ENCODE measurements at regions not wholly inside any gene's neighbourhood (a gene's known extent, or its start where the extent isn't known, plus 50 kb on each side); places are given as distances from the start of the nearest gene placed in this dataset.
"Not testable (repeated sequence)": the region's sequence is repeated elsewhere in the genome, so short reads cannot be mapped to it uniquely, and the experiment has no call there.

DNA sequence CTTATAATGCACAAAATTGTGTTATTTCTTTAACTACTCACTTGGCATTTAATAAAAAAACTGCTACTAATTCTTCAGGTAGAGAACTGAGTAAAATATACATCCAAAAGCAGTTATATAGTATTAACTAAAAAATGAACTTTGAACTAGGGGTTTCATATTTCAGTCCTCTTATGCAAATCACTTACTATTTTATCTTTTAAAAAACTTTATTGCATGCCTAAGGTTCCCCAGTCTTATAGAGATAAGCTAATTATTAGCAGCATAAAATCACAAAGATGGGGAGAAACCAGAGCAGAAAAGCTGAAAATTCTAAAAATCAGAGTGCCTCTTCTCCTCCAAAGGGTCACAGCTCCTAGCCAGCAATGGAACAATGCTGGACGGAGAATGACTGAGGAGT, 228.0 kb downstream of the CALCRL start:
- no peaks in the 10 kb centered on the region for H3K9me3 Mint-ChIP-seq
- no peak overlapping the region for H3K4me3 Mint-ChIP-seq
- H3K27ac Mint-ChIP-seq = no peak overlapping the region
- no peaks in the 10 kb centered on the region for H3K4me1 Mint-ChIP-seq
- no peak for ATAC-seq (replicated peaks)
- no peaks in the 10 kb centered on the region for H3K27me3 Mint-ChIP-seq
- no peaks in the 10 kb centered on the region for H3K36me3 Mint-ChIP-seq (ENCODE audit: low read depth)

DNA sequence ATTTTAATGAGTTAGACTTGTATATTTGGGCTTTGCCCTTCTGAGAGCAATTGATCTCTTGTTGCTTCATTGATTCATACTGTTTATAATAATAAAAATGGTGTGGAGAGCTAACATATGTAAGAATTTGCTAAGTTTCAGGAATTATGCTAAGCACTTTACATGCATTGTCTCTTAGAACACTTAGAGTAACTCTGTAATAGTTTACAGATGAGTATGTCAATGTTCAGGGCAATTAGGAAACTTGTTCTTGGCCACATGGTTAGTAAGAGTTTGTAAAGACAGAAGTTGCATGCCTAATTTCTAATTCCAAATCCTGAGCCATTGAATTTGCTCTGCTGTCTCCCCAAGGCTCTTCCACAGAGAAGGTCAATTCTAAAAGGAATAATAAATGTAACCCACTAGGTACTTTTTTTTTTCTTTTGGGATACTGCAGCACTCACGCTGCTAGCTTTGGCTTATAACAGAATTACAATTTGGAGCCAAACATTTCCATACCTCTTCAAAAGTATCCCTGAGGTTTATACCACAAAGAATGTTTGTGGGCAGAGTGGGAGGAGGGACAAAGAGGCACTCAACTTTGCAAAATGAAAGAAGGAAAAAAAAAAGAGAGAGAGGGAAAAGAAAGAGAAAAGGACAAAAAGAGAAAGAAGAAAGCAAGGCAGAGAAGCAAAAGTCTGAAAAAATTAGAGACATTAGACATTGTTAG, 232.4 kb downstream of the CALCRL start:
- Mint-ChIP-seq H3K4me3 (no peak overlapping the region), H3K9me3 (peaks cover 5% of the 10 kb centered on the region), H3K4me1 (no peaks in the 10 kb centered on the region), H3K36me3 (ENCODE audit: low read depth) (no peaks in the 10 kb centered on the region), H3K27me3 (no peaks in the 10 kb centered on the region), H3K27ac (no peak overlapping the region)
- ATAC-seq (replicated peaks) = no peak

- no peaks in the 10 kb centered on the region for H3K27me3 Mint-ChIP-seq
- no peak for ATAC-seq (replicated peaks)
- no peaks in the 10 kb centered on the region for H3K36me3 Mint-ChIP-seq (ENCODE audit: low read depth)
- no peaks in the 10 kb centered on the region for H3K4me1 Mint-ChIP-seq
- H3K9me3 Mint-ChIP-seq = peaks cover 5% of the 10 kb centered on the region
- H3K27ac Mint-ChIP-seq = no peak overlapping the region
- no peak overlapping the region for H3K4me3 Mint-ChIP-seq
Measured at GRCh38 chr2:187214306-187214705, 233.7 kb downstream of the CALCRL start.

DNA sequence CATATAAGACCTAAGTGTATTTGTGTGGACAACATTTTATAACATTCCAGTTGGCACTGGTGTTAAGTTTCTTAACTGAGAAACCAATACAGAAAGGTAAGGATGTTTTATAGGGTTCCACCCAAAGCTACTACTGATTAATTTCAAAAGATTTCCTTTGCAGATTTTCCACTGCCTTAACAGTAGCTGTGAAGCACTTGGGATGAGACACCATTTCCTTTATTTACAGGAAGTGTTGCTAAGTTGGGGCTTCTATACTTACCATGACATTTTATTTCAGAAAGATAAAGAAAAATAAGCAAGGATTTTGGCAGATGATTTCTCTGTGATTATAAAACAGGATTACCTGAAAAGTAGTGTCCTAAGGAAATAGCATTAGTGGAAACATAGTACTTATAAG, 234.3 kb downstream of the CALCRL start:
- Mint-ChIP-seq H3K4me1 (no peaks in the 10 kb centered on the region), H3K27me3 (no peaks in the 10 kb centered on the region), H3K36me3 (ENCODE audit: low read depth) (no peaks in the 10 kb centered on the region), H3K4me3 (no peak overlapping the region), H3K9me3 (peaks cover 5% of the 10 kb centered on the region), H3K27ac (no peak overlapping the region)
- no peak for ATAC-seq (replicated peaks)

DNA sequence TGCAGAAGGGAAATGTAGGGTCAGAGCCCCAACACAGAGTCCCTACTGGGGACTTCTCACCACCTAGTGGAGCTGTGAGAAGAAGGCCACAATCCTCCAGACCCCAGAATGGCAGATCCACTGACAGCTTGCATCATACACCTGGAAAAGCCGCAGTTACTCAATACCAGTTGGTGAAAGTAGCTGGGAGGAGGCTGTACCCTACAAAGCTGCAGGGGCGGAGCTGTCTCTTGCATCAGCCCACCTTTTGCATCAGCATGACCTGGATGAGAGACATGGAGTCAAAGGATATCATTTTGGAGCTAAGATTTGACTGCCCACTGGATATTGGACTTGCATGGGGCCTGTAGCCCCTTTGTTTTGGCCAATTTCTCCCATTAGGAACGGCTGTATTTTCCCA, 237.3 kb downstream of the CALCRL start:
- H3K9me3 Mint-ChIP-seq = peaks cover 5% of the 10 kb centered on the region
- H3K27ac Mint-ChIP-seq = no peak overlapping the region
- ATAC-seq (replicated peaks) = no peak
- H3K27me3 Mint-ChIP-seq = no peaks in the 10 kb centered on the region
- H3K36me3 Mint-ChIP-seq (ENCODE audit: low read depth) = no peaks in the 10 kb centered on the region
- H3K4me3 Mint-ChIP-seq = no peak overlapping the region
- no peaks in the 10 kb centered on the region for H3K4me1 Mint-ChIP-seq

- no peak for ATAC-seq (replicated peaks)
- Mint-ChIP-seq H3K27ac (no peak overlapping the region), H3K9me3 (peaks cover 5% of the 10 kb centered on the region), H3K4me1 (no peaks in the 10 kb centered on the region), H3K27me3 (no peaks in the 10 kb centered on the region), H3K4me3 (no peak overlapping the region), H3K36me3 (ENCODE audit: low read depth) (no peaks in the 10 kb centered on the region)
Measured at GRCh38 chr2:187208199-187208785, 239.8 kb downstream of the CALCRL start.

DNA sequence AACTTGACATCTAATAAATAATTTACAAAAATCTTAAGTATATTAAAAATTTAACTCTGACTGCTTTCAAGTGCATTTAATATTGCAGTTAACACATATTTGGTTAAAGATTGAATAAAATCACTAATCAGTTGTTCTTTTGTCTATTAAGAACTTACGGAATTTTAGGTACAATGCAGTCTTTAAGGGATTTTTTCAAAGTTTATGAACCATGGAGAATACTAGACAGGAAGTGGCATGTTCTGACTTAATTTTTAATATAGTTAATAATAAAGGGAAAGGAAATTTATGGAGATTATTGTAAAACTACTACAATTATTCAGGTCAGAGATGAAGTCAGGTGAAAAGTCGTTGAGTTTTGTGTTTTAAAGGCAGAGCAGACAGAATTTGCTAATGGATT, 240.9 kb downstream of the CALCRL start:
- Mint-ChIP-seq H3K4me3 (no peak overlapping the region), H3K4me1 (no peaks in the 10 kb centered on the region), H3K9me3 (peaks cover 5% of the 10 kb centered on the region), H3K27ac (no peak overlapping the region), H3K36me3 (ENCODE audit: low read depth) (no peaks in the 10 kb centered on the region), H3K27me3 (no peaks in the 10 kb centered on the region)
- ATAC-seq (replicated peaks) = no peak

GRCh38 chr2:187206471-187206870, 241.6 kb downstream of the CALCRL start:
- Mint-ChIP-seq H3K4me1 (no peaks in the 10 kb centered on the region), H3K4me3 (no peak overlapping the region), H3K27ac (no peak overlapping the region), H3K36me3 (ENCODE audit: low read depth) (no peaks in the 10 kb centered on the region), H3K27me3 (no peaks in the 10 kb centered on the region), H3K9me3 (no peaks in the 10 kb centered on the region)
- no peak for ATAC-seq (replicated peaks)

- Mint-ChIP-seq H3K4me3 (no peak overlapping the region), H3K9me3 (no peaks in the 10 kb centered on the region)
Measured at GRCh38 chr2:187206071-187206470, 242.0 kb downstream of the CALCRL start.

DNA sequence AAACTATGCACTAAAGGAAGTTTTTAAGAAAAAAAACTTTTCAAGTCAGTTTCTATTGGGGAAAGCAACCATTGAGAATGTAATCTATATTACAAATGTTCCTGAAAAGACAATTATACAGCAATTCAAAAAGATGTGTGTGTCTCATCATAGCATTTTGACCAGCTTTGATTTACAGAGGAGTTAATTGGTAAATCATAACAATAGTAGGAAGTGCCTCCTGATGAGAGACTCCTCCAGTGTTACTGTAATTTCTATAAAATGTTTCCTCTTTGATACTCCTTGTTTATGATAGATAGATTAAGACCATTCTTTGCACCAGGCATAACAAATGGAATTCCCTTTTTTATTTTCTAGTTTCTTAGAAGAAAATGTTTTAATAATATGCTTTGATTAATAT, 249.9 kb downstream of the CALCRL start:
- no peak for ATAC-seq (replicated peaks)
- no peaks in the 10 kb centered on the region for H3K27me3 Mint-ChIP-seq
- no peak overlapping the region for H3K27ac Mint-ChIP-seq
- H3K36me3 Mint-ChIP-seq (ENCODE audit: low read depth) = no peaks in the 10 kb centered on the region
- H3K4me3 Mint-ChIP-seq = no peak overlapping the region
- H3K9me3 Mint-ChIP-seq = no peaks in the 10 kb centered on the region
- no peaks in the 10 kb centered on the region for H3K4me1 Mint-ChIP-seq

More at GRCh38 chr2:187206071-187206470, 242.0 kb downstream of the CALCRL start:
- no peak overlapping the region for H3K27ac Mint-ChIP-seq
- ATAC-seq (replicated peaks) = no peak
- H3K27me3 Mint-ChIP-seq = no peaks in the 10 kb centered on the region
- no peaks in the 10 kb centered on the region for H3K36me3 Mint-ChIP-seq (ENCODE audit: low read depth)
- H3K4me1 Mint-ChIP-seq = no peaks in the 10 kb centered on the region

GRCh38 chr2:187194049-187194448, 254.0 kb downstream of the CALCRL start:
- H3K36me3 Mint-ChIP-seq (ENCODE audit: low read depth) = no peaks in the 10 kb centered on the region
- no peaks in the 10 kb centered on the region for H3K9me3 Mint-ChIP-seq
- H3K4me3 Mint-ChIP-seq = no peak overlapping the region
- H3K4me1 Mint-ChIP-seq = no peaks in the 10 kb centered on the region
- H3K27me3 Mint-ChIP-seq = no peaks in the 10 kb centered on the region
- no peak overlapping the region for H3K27ac Mint-ChIP-seq
- no peak for ATAC-seq (replicated peaks)

DNA sequence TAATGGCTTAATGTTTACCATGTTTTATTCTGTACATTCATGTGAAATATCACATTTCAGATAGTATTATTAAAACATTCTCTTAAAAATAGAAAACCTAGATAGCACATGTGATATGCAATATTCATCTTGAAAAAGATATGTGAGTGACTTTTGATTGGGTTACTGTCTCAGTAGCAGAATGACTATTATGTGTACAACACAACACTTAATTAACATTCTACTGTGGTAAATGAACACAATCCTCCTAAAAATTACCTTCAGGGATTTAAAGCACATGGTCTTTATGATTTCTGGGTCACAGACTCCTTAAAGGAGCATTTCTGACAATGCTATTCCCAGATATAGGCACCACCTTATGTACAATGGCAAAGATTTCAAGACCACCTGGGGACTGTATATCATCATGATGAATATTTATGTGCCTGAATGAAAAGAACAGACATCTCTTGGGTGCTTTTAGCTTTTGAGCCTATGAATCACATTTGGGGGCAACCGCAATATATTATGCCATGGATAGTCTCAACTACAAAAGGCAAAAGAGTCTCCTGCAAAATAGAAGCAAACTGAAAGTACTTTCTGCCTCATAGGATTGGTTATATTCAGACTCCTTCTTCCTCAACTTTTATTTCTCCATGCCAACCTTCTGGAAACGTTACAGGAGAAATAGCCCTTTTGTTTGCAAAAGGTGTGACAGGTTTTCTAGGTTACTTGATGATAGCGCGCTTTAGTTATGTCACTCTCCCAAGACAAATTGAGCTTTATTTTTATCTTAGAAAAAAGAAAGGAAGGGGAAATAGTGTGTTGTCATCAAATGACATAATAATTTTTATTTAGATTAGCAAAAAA, 259.0 kb downstream of the CALCRL start:
- Mint-ChIP-seq H3K36me3 (ENCODE audit: low read depth) (no peaks in the 10 kb centered on the region), H3K27me3 (no peaks in the 10 kb centered on the region), H3K27ac (no peak overlapping the region), H3K9me3 (no peaks in the 10 kb centered on the region), H3K4me1 (no peaks in the 10 kb centered on the region), H3K4me3 (no peak overlapping the region)
- ATAC-seq (replicated peaks) = no peak

DNA sequence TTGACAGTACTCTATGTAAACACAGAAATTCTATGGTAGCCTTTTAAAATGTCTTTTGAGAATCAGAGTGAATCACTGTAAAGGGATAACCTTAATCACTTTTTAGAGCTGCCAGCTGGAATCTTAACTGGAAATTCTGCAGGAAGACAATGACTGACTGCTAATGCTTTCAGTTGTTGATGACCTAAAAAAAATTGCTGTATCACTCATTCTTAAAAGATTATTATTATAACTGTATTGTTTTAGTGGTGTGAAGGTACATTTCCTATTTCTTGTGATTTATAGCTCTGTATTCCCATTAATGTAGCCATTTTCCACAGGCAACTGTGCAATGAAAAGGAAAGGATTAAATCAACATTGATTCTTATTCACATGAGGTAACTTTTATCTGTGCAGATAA, 260.5 kb downstream of the CALCRL start:
- Mint-ChIP-seq H3K9me3 (peaks cover 6% of the 10 kb centered on the region), H3K4me3 (no peak overlapping the region), H3K27me3 (no peaks in the 10 kb centered on the region), H3K36me3 (ENCODE audit: low read depth) (no peaks in the 10 kb centered on the region), H3K27ac (no peak overlapping the region), H3K4me1 (no peaks in the 10 kb centered on the region)
- no peak for ATAC-seq (replicated peaks)

- ATAC-seq (replicated peaks) = no peak
- H3K27ac Mint-ChIP-seq = no peak overlapping the region
- H3K4me1 Mint-ChIP-seq = no peaks in the 10 kb centered on the region
- H3K27me3 Mint-ChIP-seq = no peaks in the 10 kb centered on the region
- H3K4me3 Mint-ChIP-seq = no peak overlapping the region
- H3K36me3 Mint-ChIP-seq (ENCODE audit: low read depth) = no peaks in the 10 kb centered on the region
- H3K9me3 Mint-ChIP-seq = peaks cover 14% of the 10 kb centered on the region
Measured at GRCh38 chr2:187180529-187180928, 267.5 kb downstream of the CALCRL start.

GRCh38 chr2:187178876-187179275, 269.2 kb downstream of the CALCRL start:
- peaks cover 14% of the 10 kb centered on the region for H3K9me3 Mint-ChIP-seq
- ATAC-seq (replicated peaks); H3K27ac Mint-ChIP-seq; H3K36me3 Mint-ChIP-seq (ENCODE audit: low read depth); H3K27me3 Mint-ChIP-seq; H3K4me1 Mint-ChIP-seq; H3K4me3 Mint-ChIP-seq: not testable (repeated sequence)
